D721Med (cell line): ENCODE measurements at regions not wholly inside any gene's neighbourhood (a gene's known extent, or its start where the extent isn't known, plus 50 kb on each side); places are given as distances from the start of the nearest gene placed in this dataset.

Experiments used
- DNase-seq: peaks from one replicate; pipeline ENCODE4 v3.0.0; 2011; ENCODE audit warnings: low spot score; ENCODE audit not compliant: insufficient read length
- FAIRE-seq: peaks from 2 replicates; lab custom pipeline; 2011; peaks lifted over from hg19 to GRCh38; lab: Jason Lieb, UNC
- TF ChIP-seq, protein P1 (sequence below): IDR thresholded peaks from 2 replicates; pipeline ENCODE4 v1.5.1; 2012; ENCODE audit warnings: mild to moderate bottlenecking, control low read depth; ENCODE audit not compliant: insufficient read depth; ENCODE audit errors: missing control alignments

DNA sequence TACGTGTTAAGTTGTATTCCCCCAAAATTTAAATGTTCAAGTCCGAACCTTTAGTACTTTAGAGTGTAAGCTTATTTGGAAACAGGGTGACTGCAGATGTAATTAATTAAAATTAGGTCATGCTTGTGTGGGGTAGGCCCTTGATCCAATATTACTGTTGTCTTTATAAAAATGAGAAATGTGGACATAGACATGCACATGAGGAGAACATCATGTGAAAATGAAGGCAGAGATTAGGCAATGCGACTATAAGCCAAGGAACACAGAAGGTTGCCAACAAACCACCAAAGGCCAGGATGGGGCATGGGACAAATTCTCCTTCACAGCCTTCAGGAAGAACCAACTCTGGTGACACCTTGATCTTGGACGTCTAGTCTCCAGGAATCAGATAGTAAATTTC, 1698.4 kb upstream of the SLC10A2 start:
- TF ChIP-seq, protein P1, sequence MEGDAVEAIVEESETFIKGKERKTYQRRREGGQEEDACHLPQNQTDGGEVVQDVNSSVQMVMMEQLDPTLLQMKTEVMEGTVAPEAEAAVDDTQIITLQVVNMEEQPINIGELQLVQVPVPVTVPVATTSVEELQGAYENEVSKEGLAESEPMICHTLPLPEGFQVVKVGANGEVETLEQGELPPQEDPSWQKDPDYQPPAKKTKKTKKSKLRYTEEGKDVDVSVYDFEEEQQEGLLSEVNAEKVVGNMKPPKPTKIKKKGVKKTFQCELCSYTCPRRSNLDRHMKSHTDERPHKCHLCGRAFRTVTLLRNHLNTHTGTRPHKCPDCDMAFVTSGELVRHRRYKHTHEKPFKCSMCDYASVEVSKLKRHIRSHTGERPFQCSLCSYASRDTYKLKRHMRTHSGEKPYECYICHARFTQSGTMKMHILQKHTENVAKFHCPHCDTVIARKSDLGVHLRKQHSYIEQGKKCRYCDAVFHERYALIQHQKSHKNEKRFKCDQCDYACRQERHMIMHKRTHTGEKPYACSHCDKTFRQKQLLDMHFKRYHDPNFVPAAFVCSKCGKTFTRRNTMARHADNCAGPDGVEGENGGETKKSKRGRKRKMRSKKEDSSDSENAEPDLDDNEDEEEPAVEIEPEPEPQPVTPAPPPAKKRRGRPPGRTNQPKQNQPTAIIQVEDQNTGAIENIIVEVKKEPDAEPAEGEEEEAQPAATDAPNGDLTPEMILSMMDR = no peak
- FAIRE-seq (no peak), DNase-seq (no peak)

DNA sequence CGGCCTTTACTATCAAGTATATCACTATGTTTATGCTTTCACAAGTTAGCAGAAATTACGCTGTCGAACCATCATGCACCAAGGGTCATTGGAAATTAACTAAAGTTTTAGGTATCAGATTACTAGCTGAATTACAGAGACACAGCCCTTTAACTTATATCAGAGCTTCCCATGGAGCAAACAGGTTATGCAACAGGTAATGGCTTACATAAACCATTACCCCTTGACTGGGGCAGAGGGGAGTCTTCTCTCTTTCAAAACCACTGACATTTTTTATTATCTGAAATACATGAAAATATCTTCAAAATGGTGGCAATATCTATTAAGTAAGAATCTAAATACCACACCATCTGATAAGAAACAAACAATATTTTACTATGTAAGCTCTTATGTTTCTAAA, 1692.9 kb upstream of the SLC10A2 start:
- no peak for DNase-seq
- TF ChIP-seq, protein P1 = no peak
- no peak for FAIRE-seq

DNA sequence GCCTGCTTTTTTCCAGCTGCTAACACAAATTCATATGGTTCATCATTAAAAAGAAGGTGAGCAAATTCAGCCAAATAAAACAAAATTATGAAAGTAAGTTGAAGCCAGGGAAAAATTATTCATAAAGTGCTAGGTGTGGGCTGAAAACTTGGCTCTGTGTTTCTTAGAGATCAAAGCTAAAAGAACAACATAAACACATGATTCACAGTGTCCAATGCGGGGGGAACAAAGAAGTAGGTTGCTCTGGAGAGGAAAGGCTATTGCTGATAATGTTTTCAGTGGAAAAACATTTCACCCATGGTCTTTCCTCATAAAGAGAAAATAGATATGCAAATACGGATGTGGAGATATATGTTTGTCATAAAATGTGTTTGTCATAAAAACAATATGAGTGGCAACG, 1691.5 kb upstream of the SLC10A2 start:
- TF ChIP-seq, protein P1 = no peak
- no peak for DNase-seq
- no peak for FAIRE-seq

DNA sequence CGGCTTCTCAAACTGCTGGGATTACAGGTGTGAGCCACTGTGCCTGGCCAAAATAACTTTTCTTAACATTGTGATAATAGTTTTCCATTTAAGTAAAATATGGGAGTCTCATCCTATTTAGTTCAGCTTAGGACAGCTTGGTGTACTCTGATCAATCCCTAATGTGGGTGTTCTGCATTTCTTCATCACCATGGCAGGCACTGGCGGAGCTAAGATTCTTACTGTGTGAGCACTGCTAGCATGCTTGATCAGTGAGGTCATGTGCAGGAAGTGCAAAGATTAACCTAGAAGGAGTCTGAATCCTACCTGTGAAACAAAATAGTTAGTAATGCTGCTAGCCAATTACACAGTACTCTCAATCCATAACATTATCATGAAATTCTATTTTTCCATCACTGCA, 1684.2 kb upstream of the SLC10A2 start:
- no peak for FAIRE-seq
- TF ChIP-seq, protein P1 = no peak

DNA sequence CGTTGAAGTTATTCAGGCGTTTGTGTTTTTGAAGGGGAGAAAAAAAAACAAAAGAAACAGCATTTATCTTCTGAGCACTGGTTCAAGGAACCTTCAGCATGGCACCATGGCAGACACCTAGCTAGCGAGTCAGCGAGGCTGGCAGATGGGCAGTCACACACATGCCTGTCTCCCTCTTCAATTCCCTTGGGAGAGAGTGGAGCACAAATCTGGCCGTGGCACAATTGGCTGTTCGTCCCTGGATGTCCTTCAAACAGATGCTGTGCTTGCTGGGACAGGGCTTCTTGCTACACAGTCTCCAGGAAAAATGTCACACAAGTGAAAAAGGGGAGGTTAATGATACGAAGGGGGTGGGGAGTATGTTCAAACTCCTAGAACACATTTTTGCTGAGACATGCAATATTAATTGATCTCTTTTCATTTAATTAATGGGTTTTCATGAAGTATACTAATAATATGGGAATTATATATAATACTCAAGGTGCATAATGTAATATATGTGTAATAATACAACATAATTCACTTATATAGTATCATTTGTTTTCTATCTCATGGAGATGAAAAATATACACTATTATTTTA, 1674.5 kb upstream of the SLC10A2 start:
- FAIRE-seq = no peak
- TF ChIP-seq, protein P1 = no peak

More for the DNA sequence above, 1684.2 kb upstream of the SLC10A2 start:
- no peak for DNase-seq

DNA sequence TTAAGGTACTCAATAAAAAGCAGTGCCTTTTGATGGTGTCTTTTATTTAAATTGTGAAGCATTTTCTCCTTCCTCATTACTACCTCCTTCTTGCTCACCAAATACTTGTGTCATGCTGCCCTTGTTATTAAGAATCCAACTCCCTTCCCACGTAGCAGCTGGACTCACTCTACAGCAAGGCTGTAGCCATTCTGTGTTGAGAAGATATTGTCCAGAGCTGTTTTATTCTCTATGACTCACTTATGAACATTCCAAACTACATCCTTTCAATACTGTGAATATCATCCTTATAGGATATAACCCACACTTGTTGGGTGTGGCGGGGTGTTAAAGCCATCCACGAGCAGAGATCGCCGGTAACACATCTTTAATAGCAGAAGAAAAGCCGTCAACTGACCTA, 1671.5 kb upstream of the SLC10A2 start:
- DNase-seq (no peak), FAIRE-seq (no peak)
- TF ChIP-seq, protein P1 = no peak

More for the DNA sequence above, 1674.5 kb upstream of the SLC10A2 start:
- DNase-seq = no peak

DNA sequence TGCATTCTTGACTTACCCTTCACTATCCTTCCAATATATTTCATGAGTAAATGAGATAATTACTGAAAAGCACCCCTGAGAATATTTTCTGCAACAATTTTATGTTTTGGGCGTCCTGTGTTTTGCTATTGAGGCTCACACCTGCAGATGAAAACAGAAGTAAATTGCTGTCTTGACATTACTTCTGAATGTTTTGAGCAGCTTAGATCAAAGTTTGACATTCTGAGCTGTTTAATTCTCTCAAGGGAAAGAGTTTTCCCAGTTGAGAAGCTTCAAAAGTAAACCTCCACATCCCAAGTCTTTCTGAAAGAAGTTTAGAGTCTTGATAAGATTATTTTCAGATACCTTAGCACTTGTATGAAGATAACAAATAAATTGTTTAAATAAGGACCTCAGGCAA, 1667.2 kb upstream of the SLC10A2 start:
- DNase-seq (no peak), FAIRE-seq (no peak)
- TF ChIP-seq, protein P1 = no peak
